DMS53 treated with DMSO at 0.1 percent for 48 hours (cell line): ENCODE measurements at regions not wholly inside any gene's neighbourhood (a gene's known extent, or its start where the extent isn't known, plus 50 kb on each side); places are given as distances from the start of the nearest gene placed in this dataset.
"Not testable (repeated sequence)": the region's sequence is repeated elsewhere in the genome, so short reads cannot be mapped to it uniquely, and the experiment has no call there.

Source experiments
- DNase-seq: peaks from one replicate; lab custom pipeline; 2025; ENCODE audit not compliant: unreplicated experiment; lab: John Stamatoyannopoulos, UW

DNA sequence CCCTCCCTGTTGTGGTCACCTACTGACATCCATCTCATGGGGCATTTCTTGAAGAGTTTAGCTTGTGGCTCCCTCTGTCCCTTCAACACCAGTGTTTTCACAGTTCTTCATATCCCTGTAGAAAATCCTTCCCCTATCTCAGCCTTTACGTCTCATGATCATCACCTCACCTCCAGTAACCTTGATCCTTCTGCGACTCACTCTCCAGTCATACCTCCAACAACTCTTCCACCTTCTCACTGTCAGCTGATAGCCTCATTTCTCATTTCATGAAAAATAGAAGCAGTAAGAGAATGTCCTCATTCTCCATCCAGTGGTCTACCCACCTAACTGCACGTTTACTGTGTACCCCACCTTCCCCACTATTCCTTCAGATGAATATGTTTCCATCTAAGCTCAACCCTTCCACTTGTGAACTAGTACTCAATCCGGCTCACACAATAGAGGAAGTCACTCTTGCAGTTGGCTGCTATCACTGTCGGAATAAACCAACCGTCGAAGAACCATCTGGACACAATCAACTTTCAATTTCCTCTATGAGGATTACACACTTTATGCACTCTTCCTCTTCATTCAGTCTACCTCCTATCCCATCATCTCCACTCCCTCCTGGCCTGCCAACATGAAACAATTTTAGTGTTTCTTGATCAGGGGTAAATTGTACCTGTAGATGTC lies 256.0 kb downstream of the AHR start:
- DNase-seq: no peak

DNA sequence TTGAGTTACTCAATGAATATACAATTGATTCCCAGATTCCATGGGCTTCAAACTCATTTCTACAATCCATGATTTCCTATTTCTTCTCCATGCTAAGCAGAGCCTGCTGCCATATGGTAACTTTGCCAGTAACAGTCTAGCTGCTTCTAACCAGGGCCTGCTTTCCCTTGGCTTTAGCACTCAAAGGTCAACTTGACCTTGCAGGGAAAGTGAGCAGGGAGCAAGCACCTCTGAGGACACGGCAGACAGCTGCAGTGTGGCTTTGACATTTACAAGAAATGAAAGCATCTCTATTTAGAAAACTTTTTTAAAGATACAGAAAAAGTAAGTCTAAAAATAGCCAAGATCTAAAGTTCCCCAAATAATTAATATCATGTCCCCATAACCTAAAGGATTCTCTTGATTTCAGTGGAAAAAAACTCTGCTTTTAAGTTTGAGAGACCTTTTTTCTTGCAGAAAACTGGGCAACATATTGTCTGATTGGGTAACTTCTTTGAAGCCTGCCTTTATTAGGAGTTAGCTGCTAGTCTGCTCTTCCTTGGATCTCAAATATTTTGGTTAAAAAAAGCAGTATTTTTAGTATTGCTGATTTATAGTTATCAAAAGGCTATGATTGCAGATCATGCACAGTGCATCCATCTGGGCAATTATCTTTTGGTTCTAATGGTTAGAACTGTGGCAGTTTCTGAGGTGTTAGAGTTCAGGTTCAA lies 257.9 kb downstream of the AHR start:
- DNase-seq: no peak

DNA sequence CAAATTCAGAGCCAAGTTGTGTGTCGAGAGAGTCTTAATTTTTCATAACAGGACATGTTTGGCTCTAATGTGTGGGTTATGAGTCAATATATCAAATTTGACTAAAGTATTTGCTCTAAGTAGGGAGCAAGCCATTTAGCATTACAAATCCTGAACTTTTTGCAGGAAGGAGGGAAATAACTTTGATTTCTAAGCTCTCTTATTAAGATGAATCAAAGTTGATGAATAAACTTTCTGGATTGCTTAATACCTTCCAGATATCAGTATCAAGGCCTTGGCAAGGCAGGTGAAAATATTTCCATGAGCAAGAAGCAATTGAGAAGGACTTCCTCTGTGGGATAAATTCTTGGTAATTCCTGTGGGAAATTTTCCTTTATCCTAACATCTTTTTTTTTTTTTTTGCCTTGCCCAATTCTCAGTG lies 258.8 kb downstream of the AHR start:
- no peak for DNase-seq

DNA sequence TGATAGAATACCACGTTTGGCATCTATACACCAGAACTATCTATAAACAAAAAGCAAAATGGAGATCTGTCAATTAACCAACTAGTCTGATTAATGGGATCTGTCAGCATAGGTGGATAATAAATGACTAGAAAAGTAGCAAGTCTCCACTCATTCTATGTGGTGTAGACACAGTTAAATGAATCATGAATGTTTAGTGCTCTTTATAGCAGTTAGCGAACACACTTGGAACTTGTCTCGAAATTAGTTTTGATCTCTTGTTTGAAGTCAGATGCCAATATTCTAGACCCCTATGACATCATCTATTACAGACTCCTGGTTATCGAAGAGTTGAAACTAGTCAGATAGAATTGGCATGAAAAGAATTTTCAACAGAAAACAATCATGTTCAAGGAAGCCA lies 259.7 kb downstream of the AHR start:
- DNase-seq: no peak

DNA sequence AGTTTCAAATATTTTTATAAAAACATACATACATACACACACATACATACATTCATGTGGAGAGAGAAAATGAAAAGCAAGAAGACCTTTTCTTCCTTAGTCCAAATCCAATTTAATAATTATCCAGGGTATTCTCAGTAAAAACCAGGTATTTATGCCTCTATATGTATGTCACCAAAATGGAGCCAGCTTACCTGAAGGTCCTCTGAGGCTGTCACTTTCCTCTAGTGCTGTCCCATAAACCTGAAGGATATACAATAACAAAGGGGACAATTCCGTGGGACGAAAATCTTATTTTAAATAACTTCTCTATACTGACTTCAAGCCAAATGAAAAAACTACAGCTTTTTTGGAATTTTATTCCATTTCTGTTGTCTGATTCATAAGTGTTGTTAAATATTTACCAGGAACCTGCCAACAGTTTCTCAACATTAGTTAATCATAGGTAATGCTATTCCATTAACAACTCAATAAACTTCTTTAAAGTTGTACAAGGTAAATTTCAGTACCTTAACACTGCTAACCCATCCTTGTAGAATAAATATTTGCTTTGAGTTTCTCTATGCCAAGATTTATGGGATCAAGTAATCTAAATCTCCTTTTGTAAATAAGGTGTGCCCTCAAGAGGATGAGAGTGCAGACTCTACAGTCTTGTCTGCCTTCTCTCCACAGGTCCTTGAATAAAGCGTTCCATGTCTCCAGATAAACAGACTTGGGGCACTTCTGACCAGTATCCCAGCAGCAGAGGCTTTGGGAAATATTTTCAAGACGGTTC lies 260.3 kb downstream of the AHR start:
- peak; percentile 71 for DNase-seq

- peak; percentile 82 for DNase-seq
Observed at GRCh38 chr7:17559388-17559787, 260.9 kb downstream of the AHR start.

DNA sequence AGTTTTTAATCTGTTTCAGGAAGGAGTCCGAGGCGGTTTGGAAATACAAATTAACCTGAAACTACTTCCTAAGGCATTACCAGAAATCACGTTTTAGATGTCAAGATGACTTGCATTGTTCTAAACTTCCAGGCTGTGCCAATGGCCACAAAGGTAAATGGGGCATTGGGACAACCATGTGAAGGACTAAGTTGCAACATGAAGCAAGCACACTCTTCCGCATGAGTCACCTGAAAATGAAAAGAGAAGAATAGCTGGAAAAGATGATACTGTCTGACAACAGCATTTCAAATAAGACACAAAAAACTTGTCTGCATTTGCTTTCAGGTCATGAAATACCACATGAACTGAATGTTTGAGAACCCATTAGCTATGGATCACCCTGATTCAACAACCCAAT lies 262.1 kb downstream of the AHR start:
- no peak for DNase-seq

- DNase-seq: no peak
Observed at GRCh38 chr7:17560966-17561365, 262.5 kb downstream of the AHR start.

GRCh38 chr7:17564678-17565212 lies 266.3 kb downstream of the AHR start:
- no peak for DNase-seq

- no peak for DNase-seq
Observed at GRCh38 chr7:17580141-17580540, 281.7 kb downstream of the AHR start.

DNA sequence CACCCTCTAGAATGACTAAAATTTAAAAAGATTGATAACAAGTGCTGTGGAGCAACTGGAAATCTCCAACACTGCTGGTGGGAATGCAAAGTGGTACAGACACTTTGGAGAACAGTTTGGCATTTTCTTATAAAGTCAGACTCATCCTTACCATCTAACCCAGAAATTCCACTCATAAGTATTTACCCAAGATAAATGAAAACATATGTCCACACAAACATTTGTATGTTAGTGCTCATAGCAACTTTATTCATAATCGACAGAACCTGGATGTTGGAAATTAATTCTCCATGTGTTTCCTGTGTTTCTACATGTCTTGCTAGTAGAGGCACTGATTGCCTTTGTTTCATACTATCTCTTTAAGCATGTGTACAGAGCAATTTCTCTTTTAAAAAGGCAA lies 282.4 kb downstream of the AHR start:
- no peak for DNase-seq

- no peak for DNase-seq
Observed at GRCh38 chr7:17581301-17581700, 282.8 kb downstream of the AHR start.

DNA sequence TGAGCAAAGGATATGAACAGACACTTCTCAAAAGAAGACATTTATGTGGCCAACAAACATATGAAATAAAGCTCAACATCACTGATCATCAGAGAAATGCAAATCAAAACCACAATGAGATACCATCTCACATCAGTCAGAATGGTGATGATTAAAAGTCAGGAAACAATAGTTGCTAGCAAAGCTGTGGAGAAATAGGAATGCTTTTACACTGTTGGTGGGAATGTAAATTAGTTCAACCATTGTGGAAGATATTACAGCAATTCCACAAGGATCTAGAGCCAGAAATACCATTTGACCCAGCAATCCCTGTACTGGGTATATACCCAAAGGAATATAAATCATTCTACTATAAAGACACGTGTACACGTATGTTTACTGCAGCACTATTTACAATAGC lies 284.2 kb downstream of the AHR start:
- not testable (repeated sequence) for DNase-seq

DNA sequence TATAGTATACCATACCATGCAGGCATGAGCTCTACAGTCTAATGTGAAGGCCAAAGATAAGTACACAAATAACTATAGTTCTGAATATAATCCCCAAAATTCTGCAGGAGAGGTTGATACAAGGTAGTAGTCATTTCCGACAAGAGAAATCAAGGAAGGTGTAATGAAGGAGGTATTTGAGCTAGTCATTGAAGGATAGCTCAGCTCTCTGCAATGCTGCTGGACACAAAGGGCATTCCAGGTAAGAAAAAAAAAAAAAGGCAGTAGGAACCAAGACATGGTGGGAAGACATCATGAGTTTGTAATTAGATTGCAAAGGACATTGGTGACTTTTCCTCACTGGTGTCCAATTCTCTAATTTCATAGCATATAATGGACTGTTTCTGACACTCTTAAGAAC lies 285.3 kb downstream of the AHR start:
- DNase-seq: no peak

DNA sequence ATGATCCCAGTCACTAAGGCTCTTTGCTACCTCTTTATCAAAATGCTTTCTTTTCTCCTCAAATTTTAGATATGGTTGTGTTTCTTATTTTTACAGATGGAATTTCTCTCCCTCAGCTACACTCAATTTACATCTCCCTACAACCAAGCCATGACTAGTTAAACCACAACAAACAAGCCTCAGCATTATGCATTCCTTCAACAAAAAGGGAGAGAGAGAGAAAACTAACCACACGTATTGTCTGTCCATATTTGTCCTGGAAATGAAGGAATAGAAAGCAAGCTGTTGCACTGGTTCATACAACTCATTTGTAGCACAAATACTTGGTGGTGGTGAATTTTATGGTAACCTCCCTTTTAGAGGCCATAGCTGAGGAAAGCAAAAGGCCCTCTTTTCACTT lies 286.4 kb downstream of the AHR start:
- no peak for DNase-seq

DNA sequence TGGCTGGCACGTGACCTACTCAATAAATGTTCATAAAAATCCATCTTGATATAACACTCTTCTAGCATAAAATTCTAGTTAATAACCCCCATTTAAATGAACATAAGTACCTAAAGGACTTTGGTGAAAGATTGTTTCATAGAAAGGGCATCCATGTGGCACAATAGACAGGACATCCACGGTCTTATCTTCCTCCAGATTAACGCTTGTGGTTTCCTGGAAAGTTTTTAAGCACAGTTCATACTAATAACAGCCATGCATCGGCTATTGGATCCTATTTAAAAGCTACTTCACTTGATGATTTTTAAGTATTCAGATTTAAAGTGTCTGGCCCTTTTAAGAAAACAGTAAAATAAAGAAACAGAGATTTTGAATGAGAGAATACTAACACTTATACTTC lies 288.3 kb downstream of the AHR start:
- no peak for DNase-seq

GRCh38 chr7:17588730-17589129 lies 290.3 kb downstream of the AHR start:
- DNase-seq: no peak

DNA sequence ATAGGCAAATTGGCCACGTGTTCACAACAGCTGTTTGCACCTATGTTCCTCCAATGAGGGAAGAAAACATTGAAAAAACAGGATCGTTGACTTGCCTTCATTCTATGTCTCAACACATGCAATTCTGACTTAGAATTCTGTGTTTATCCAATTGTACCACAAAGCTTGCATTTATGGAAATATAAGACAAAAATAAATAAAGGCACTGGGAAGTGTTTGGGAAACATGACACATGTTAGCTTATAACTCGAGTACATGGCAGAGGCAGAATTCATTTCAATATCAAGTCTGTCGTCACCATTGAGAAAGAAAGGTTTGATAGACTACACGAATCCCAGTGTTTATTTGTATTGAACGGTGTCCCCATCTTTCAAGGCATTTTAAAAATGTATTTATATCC lies 291.2 kb downstream of the AHR start:
- no peak for DNase-seq

GRCh38 chr7:17590221-17590620 lies 291.8 kb downstream of the AHR start:
- no peak for DNase-seq

- no peak for DNase-seq
Observed at GRCh38 chr7:17593819-17594419, 295.5 kb downstream of the AHR start.

DNA sequence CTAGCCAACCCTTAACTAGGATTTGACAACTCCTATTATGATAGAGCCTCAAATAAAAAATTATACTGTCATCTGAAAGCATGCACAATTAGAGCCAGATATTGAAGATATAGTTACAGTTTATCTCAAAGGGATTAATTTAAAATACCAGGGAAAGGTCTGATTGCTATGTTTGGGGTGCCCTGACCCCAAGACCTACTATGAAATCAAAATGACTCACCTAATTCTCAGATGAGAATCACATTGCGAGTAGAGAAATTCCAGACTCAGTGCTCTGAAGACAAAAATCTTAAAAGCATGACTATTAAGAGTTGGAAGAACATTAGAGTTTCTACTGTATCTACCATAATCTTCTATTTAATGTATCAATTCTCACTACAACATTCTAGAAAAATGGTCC lies 297.1 kb downstream of the AHR start:
- DNase-seq: no peak
